ENCODE measurements at regions not wholly inside any gene's neighbourhood (a gene's known extent, or its start where the extent isn't known, plus 50 kb on each side); places are given as distances from the start of the nearest gene placed in this dataset.

DNA sequence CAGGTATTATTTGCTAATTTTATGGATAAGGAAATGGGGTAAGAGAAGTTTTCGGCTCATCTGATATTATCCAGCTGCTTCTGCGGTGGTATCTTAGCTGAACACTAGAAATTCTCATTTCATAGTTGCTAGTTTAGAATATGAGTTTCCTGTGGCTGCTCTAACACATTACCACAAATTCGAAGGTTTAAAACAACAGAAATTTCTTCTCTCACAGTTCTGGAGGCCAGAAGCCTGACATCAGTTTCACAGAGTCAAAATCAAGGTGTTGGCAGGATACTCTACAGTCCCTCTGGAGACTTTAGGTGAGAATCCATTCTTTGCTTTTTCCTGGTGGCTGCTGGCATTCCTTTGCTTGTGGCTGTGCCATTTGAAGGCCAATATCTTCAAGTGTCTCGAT is 205.9 kb downstream of the PTEN start:
- no peak overlapping the region for H3K4me3 ChIP-seq (ENCODE audit: low read depth, low read length)
- TF ChIP-seq, protein P1, sequence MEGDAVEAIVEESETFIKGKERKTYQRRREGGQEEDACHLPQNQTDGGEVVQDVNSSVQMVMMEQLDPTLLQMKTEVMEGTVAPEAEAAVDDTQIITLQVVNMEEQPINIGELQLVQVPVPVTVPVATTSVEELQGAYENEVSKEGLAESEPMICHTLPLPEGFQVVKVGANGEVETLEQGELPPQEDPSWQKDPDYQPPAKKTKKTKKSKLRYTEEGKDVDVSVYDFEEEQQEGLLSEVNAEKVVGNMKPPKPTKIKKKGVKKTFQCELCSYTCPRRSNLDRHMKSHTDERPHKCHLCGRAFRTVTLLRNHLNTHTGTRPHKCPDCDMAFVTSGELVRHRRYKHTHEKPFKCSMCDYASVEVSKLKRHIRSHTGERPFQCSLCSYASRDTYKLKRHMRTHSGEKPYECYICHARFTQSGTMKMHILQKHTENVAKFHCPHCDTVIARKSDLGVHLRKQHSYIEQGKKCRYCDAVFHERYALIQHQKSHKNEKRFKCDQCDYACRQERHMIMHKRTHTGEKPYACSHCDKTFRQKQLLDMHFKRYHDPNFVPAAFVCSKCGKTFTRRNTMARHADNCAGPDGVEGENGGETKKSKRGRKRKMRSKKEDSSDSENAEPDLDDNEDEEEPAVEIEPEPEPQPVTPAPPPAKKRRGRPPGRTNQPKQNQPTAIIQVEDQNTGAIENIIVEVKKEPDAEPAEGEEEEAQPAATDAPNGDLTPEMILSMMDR (IDR thresholded peaks at IDR 0.05; ENCODE audit: low read depth, low read length, missing control alignments), result no peak
- no peak for DNase-seq (ENCODE audit: low read depth)
- in situ Hi-C loops (cut with HindIII; ENCODE audit: low sequenced_read_pairs), result no loop called here

DNA sequence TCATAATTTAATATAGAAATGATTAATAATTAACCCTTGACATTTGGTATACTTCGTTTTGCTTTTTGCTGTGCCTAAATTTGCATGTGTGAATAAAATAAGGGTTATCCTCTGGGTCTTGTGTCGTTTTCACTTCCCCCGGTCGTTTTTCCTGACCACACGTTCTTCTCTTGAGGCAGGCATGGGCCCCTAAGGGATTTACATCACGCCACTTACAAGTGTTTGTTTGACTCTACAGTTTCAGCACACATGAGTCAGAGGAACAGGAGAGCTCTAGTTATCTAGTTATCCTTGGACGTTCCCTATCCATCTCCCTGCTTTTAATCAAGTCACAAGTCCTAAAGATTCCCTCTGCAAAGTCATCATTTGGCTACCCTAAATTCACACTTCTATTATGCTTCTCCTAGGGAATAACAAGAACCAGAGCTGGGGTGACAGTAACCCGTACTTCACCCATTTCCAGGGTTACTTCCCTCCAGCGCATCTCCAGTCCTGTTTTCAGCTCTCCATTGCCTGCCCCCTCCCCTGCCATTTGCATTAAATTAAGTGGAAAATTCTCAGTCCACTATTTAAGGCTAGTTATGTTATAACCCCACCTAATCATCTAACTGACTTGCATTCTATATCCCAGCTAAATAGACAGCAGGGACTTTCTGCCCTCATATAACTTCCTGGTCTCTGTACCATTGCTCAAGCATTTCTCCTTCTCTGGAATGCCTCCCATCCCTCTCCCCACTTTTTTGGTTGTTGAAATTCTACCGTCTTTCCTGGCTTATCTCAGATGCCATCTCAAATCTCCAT is 206.9 kb downstream of the PTEN start:
- TF ChIP-seq, protein P1 (IDR thresholded peaks at IDR 0.05; ENCODE audit: low read depth, low read length, missing control alignments), result no peak
- in situ Hi-C loops (cut with HindIII; ENCODE audit: low sequenced_read_pairs), result no loop called here
- DNase-seq (ENCODE audit: low read depth), result no peak
- H3K4me3 ChIP-seq (ENCODE audit: low read depth, low read length), result no peak overlapping the region

DNA sequence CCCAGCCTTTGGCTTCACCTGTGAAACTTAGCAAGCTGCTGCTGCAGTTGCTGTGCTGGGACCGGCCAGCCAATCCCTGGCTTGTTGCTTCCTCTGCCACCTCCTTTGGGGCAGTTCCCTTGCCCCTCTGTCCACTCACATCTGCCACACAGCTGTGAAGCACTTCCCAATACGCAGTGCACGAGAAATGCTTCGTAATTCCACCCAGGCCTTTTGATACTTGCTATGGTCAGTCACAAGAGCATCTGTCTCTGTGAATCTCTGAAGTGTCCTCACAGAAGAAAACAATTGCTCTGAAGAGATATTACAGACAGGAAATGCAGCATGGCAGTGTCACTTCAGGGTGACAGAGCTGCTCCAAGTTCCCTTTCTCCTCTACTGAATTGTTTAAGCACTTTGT is 208.5 kb downstream of the PTEN start:
- TF ChIP-seq, protein P1 (IDR thresholded peaks at IDR 0.05; ENCODE audit: low read depth, low read length, missing control alignments), result no peak
- H3K4me3 ChIP-seq (ENCODE audit: low read depth, low read length), result no peak overlapping the region
- DNase-seq (ENCODE audit: low read depth), result no peak
- in situ Hi-C loops (cut with HindIII; ENCODE audit: low sequenced_read_pairs), result no loop called here

DNA sequence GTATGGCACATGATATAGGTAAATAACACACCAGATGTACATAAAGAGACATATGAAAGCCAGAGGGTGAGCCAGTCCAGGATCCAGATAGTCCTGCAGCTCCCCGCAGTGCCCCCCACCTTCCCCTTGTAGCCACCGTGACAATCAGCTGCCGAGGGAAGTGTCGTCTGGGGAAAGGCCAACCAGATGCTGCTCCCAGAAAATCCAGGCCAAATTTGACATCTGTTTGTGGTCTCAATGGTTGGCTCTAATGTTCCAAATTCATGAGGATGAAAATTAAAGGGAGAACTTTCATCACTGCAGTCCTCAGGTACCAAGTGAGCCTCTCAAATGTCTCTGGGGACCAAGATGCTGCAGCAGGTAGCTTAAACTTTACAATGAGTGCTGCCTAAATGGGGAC is 210.3 kb downstream of the PTEN start:
- in situ Hi-C loops (cut with HindIII; ENCODE audit: low sequenced_read_pairs), result no loop called here
- TF ChIP-seq, protein P1 (IDR thresholded peaks at IDR 0.05; ENCODE audit: low read depth, low read length, missing control alignments), result no peak

DNA sequence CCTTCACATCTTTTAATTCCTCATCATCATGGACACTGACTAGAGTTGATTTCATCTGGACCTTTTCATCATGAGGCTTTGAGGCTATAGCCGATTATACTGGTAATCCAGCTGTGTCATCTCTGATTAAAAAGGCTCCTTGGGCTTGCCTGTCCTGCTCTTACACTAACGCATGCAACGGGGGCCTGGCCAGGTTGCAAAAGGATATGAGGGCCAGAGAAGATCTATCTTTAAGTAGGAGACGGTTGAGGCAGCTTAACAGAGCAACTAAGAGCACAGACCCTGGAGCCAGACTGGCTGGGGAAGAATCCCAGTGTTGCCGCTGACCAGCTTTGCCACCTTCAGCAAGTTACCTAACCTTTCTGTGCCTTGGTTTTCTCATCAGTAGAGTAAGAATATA is 211.5 kb downstream of the PTEN start:
- in situ Hi-C loops (cut with HindIII; ENCODE audit: low sequenced_read_pairs), result no loop called here

More for the DNA sequence above, 210.3 kb downstream of the PTEN start:
- no peak overlapping the region for H3K4me3 ChIP-seq (ENCODE audit: low read depth, low read length)
- DNase-seq (ENCODE audit: low read depth), result no peak

DNA sequence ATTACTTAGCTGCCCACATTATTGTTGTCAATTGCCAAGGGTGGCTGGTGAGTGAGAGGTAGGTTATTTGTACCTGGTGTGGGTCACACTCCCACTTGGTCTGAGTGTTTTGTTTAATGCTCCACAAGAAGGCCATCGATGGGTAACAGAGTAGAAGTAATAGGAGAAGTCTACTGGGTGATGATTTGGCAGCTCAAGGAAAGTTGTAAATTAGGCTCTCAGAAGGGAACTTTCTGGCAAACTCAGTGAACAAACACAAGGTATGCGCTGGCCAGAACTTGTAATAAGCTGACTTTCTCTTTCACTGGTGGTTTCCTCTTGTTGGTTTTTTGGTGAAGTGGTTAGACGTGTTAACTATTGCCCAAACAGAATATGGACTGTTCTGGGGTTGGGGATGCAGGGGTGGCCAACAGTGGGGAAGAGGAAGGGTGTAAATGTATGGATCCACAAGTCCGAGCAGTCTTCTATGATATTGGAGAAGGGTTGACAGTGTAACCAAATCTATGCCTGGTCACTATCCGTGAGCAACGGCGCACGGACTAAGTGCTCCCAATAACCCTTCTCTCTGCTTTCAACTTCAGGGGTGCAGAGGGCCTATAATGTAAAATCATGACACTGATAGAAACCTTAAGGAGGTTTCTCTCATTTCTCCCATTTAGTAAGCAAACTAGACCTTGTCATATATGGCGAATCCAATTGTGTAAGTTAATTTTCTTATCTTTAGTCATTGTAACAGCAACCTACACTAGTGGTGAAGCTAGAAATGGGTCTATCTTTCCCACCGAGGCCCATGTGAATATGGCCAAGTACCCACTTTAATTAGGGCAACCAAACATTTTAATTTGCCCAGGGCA is 212.8 kb downstream of the PTEN start:
- H3K4me3 ChIP-seq (ENCODE audit: low read depth, low read length), result no peak overlapping the region
- in situ Hi-C loops (cut with HindIII; ENCODE audit: low sequenced_read_pairs), result no loop called here
- peak; percentile 61 for DNase-seq (ENCODE audit: low read depth)
- TF ChIP-seq, protein P1 (IDR thresholded peaks at IDR 0.05; ENCODE audit: low read depth, low read length, missing control alignments), result no peak

More for the DNA sequence above, 211.5 kb downstream of the PTEN start:
- no peak overlapping the region for H3K4me3 ChIP-seq (ENCODE audit: low read depth, low read length)
- TF ChIP-seq, protein P1 (IDR thresholded peaks at IDR 0.05; ENCODE audit: low read depth, low read length, missing control alignments), result no peak
- no peak for DNase-seq (ENCODE audit: low read depth)
